ENCODE measurements at regions not wholly inside any gene's neighbourhood (a gene's known extent, or its start where the extent isn't known, plus 50 kb on each side); places are given as distances from the start of the nearest gene placed in this dataset.
A peak's percentile ranks its signal among the peaks of the same experiment; 100 is the strongest.

DNA sequence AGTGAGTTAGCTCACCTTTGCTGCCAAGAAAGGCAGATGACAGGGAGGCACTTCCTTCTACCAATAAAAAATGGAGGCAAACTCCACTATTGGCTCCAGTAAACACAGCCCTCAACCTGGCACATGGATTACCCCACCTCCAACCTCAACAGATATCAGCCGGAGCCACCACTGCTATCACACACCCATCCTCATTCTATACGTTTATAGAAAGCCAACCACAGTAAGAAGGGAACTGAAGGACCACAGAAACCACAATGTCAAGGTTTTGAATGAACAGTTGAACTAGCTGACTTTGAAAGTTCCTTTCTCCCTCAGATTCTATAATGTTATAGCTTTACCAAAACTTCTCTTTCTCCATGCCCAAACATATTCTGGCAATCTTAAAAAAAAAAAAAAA, 526.2 kb downstream of the UQCRFS1 start:
- TF ChIP-seq, protein P1, sequence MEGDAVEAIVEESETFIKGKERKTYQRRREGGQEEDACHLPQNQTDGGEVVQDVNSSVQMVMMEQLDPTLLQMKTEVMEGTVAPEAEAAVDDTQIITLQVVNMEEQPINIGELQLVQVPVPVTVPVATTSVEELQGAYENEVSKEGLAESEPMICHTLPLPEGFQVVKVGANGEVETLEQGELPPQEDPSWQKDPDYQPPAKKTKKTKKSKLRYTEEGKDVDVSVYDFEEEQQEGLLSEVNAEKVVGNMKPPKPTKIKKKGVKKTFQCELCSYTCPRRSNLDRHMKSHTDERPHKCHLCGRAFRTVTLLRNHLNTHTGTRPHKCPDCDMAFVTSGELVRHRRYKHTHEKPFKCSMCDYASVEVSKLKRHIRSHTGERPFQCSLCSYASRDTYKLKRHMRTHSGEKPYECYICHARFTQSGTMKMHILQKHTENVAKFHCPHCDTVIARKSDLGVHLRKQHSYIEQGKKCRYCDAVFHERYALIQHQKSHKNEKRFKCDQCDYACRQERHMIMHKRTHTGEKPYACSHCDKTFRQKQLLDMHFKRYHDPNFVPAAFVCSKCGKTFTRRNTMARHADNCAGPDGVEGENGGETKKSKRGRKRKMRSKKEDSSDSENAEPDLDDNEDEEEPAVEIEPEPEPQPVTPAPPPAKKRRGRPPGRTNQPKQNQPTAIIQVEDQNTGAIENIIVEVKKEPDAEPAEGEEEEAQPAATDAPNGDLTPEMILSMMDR (IDR thresholded peaks at IDR 0.05; ENCODE audit: insufficient read depth, low read length), result no peak
- peak; percentile 37; the same call in 1 of the 2 replicates for TF ChIP-seq POLR2AphosphoS5 (IDR thresholded peaks at IDR 0.05; ENCODE audit: low read depth)
